Aorta (tissue), 5 donors: ENCODE measurements at regions not wholly inside any gene's neighbourhood (a gene's known extent, or its start where the extent isn't known, plus 50 kb on each side); places are given as distances from the start of the nearest gene placed in this dataset.

Experiments
- ATAC-seq: fragments of 200-7000 bp; cut with Tn5 transposase; one replicate; pipeline ENCODE4 v1.9.1; 2022; ENCODE audit warnings: moderate library complexity; ENCODE audit not compliant: low FRiP score
- DNase-seq, 2 donors: peaks; one replicate each; pipeline ENCODE4 v3.0.0-alpha.2; 2020
- H3K27ac ChIP-seq, 2 donors: one replicate each; pipeline ENCODE4 v1.5.1; 2013; ENCODE audit warnings: low read length in 2 of 2, mild to moderate bottlenecking in 2 of 2, moderate library complexity in 2 of 2, control low read depth in 1 of 2, inconsistent platforms in 1 of 2, low read depth in 1 of 2
- H3K27me3 ChIP-seq, 2 donors: one replicate each; pipeline ENCODE4 v1.6.1; 2013; ENCODE audit warnings: control low read depth in 1 of 2, low read length in 1 of 2, mild to moderate bottlenecking in 1 of 2, moderate library complexity in 1 of 2; ENCODE audit not compliant: insufficient read depth in 2 of 2, control insufficient read depth in 1 of 2
- H3K36me3 ChIP-seq, 2 donors: one replicate each; pipeline ENCODE4 v1.6.1; 2013; ENCODE audit warnings: control low read depth in 1 of 2, low read length in 1 of 2, mild to moderate bottlenecking in 1 of 2; ENCODE audit not compliant: insufficient read depth in 2 of 2, control insufficient read depth in 1 of 2
- H3K4me1 ChIP-seq, 2 donors: one replicate each; pipeline ENCODE4 v1.6.1; 2013; ENCODE audit warnings: low read length in 2 of 2, control low read depth in 1 of 2, mild to moderate bottlenecking in 1 of 2, moderate library complexity in 1 of 2; ENCODE audit not compliant: insufficient read depth in 2 of 2, control insufficient read depth in 1 of 2
- H3K4me3 ChIP-seq, 2 donors: one replicate each; pipeline ENCODE4 v1.5.1; 2013; ENCODE audit warnings: low read length in 2 of 2, control low read depth in 1 of 2, mild to moderate bottlenecking in 1 of 2
- H3K9me3 ChIP-seq: one replicate; pipeline ENCODE4 v1.6.1; 2013; ENCODE audit warnings: mild to moderate bottlenecking, low read length; ENCODE audit not compliant: control insufficient read depth
- WGBS, 2 donors: extraction: QIAGEN DNeasy Blood & Tissue Kit; methylation state at CpG; one replicate each; pipeline ENCODE4 v1.1.7; 2013; 5-methylcytosine and 5-hydroxymethylcytosine counted together
- intact Hi-C, 2 donors: fragments of 100-400 bp; cut with DNase I; formaldehyde crosslinking; loops; one replicate each; pipeline versions ENCODE4 v1.14.2 to v1.15.0; 2022
- donor health status: healthy with polysubstance abuse.
- donor health status: Bipolar disorder and iron deficiency.
- donor health status: DM: no; HTN: no; CAD: no.
- donor health status: DM: no; HTN: no; CAD: no.
- donor health status: DM: yes; HTN: yes; CAD: no.

DNA sequence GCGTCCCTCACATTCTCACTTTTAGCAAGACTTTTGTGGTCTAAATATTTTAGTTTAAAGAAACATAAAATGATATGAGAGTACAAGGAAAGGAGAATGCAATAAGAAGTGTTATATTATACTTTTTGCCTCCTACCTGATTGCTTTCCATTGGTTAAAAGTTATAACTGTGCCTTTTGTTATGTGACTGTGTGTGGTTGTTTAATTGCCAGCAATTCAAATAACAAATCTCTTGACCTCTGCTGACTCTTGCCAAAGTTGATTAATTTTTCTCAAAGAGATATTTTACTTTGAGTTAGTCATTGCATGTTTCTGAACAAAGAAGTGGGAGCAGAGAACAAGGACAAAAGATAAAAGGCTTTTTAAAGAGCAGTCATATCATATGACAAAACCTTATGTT, 599.5 kb downstream of the SUCLG1 start:
- H3K27me3 ChIP-seq, result no peaks in the 10 kb centered on the region
- no peak for ATAC-seq
- DNase-seq, result no peak
- 90 to 92% methylated on average over 1 of the region's 1 CpG for WGBS, 2 donors
- intact Hi-C loops, result no loop called here
- no peaks in the 10 kb centered on the region for H3K4me1 ChIP-seq
- no peak overlapping the region for H3K4me3 ChIP-seq
- no peak overlapping the region for H3K27ac ChIP-seq
- no peaks in the 10 kb centered on the region for H3K9me3 ChIP-seq
- no peaks in the 10 kb centered on the region for H3K36me3 ChIP-seq

DNA sequence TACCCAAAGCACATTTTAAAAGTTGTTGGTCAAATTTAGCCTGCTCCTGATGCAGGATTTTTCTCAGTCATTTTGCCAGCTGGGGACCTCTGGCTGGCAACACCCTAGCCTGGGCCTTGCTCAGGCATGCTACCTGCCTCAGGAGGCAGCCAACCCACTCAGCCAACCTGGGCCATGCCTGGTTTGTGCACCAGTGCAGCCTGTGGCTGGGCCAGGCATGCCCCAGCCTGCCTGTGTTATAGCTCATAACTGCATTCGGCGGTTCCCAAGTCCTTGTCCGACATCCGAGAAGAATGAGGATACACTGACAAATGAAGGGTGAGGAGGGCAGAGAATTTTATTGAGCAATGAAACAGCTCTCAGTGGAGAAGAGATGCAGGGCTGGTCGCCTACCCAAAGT, 608.0 kb downstream of the SUCLG1 start:
- no peak for ATAC-seq
- no peaks in the 10 kb centered on the region for H3K36me3 ChIP-seq
- H3K4me3 ChIP-seq, result no peak overlapping the region
- H3K9me3 ChIP-seq, result no peaks in the 10 kb centered on the region
- WGBS, 2 donors, result 94% methylated on average over 5 of the region's 5 CpGs
- DNase-seq, result no peak
- no peak overlapping the region for H3K27ac ChIP-seq
- no peaks in the 10 kb centered on the region for H3K27me3 ChIP-seq
- no peaks in the 10 kb centered on the region for H3K4me1 ChIP-seq
- intact Hi-C loops, result no loop called here

GRCh38 chr2:83850071-83850725, 608.9 kb downstream of the SUCLG1 start:
- intact Hi-C loops, result no loop called here
- H3K4me3 ChIP-seq, result no peak overlapping the region
- no peaks in the 10 kb centered on the region for H3K9me3 ChIP-seq
- H3K4me1 ChIP-seq, result no peaks in the 10 kb centered on the region
- no peak overlapping the region for H3K27ac ChIP-seq
- H3K36me3 ChIP-seq, result no peaks in the 10 kb centered on the region
- 50 to 57% methylated on average over 3 of the region's 3 CpGs for WGBS, 2 donors
- no peaks in the 10 kb centered on the region for H3K27me3 ChIP-seq
- ATAC-seq (no peak), DNase-seq (no peak)

GRCh38 chr2:83844490-83844889, 614.6 kb downstream of the SUCLG1 start:
- H3K27ac ChIP-seq, result no peak overlapping the region
- no peaks in the 10 kb centered on the region for H3K27me3 ChIP-seq
- H3K4me3 ChIP-seq, result no peak overlapping the region
- no peaks in the 10 kb centered on the region for H3K9me3 ChIP-seq
- ATAC-seq (no peak), DNase-seq (no peak)
- 55 to 65% methylated on average over 2 of the region's 2 CpGs for WGBS, 2 donors
- no peaks in the 10 kb centered on the region for H3K4me1 ChIP-seq
- intact Hi-C loops, result no loop called here
- no peaks in the 10 kb centered on the region for H3K36me3 ChIP-seq

DNA sequence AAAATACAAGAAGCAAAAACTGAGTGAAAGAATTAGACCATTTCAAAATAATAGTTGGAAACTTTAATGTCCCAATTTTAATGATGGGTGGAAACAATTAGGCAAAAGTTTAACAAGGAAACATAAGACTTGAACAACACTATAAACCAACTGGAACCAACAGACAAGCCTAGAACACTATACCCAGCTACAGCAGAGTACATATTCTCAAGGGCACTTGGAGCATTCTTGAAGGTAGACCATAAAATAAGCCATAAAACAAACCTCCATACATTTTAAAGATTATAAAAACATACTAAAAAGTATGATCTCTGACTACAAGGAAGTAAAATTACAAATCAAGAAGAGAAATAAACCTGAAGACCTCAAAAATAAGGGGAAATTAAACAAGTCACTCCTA, 616.7 kb downstream of the SUCLG1 start:
- no peaks in the 10 kb centered on the region for H3K27me3 ChIP-seq
- intact Hi-C loops, result no loop called here
- H3K4me1 ChIP-seq, result no peaks in the 10 kb centered on the region
- ATAC-seq (no peak), DNase-seq (no peak)
- no peaks in the 10 kb centered on the region for H3K9me3 ChIP-seq
- no peaks in the 10 kb centered on the region for H3K36me3 ChIP-seq
- no peak overlapping the region for H3K27ac ChIP-seq
- H3K4me3 ChIP-seq, result no peak overlapping the region

DNA sequence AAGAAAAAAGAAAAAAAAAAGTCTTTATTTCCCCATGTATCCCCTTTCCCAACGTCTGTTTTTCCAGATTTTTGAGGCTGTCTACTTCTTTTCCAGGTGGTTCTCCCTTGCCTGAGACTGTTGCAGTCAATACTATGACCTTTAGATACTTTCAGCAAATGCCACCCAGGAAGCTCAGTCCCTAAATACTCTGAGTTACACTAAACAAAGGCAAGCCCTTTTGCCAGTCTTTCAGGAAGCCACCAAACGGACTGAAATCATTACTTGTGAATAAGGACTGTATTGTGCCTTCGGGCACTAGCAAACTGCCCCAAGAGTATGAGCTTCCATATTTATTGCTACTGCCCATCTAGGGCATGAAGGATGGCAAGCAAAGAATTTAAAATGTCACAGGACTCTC, 621.3 kb downstream of the SUCLG1 start:
- WGBS, 2 donors, result 59 to 74% methylated on average over 3 of the region's 3 CpGs
- ATAC-seq (no peak), DNase-seq (no peak)
- Histone ChIP-seq H3K27me3 (no peaks in the 10 kb centered on the region), H3K36me3 (no peaks in the 10 kb centered on the region), H3K4me3 (no peak overlapping the region), H3K9me3 (no peaks in the 10 kb centered on the region), H3K27ac (no peak overlapping the region), H3K4me1 (no peaks in the 10 kb centered on the region)
- intact Hi-C loops, result no loop called here

- H3K36me3 ChIP-seq, result no peaks in the 10 kb centered on the region
- H3K4me3 ChIP-seq, result no peak overlapping the region
- H3K27ac ChIP-seq, result no peak overlapping the region
- DNase-seq (no peak), ATAC-seq (no peak)
- H3K9me3 ChIP-seq, result peaks cover 1% of the 10 kb centered on the region
- 87 to 94% methylated on average over 2 of the region's 2 CpGs for WGBS, 2 donors
- H3K4me1 ChIP-seq, result no peaks in the 10 kb centered on the region
- H3K27me3 ChIP-seq, result no peaks in the 10 kb centered on the region
- intact Hi-C loops, result no loop called here
Observed at GRCh38 chr2:83827618-83828017, 631.5 kb downstream of the SUCLG1 start.

DNA sequence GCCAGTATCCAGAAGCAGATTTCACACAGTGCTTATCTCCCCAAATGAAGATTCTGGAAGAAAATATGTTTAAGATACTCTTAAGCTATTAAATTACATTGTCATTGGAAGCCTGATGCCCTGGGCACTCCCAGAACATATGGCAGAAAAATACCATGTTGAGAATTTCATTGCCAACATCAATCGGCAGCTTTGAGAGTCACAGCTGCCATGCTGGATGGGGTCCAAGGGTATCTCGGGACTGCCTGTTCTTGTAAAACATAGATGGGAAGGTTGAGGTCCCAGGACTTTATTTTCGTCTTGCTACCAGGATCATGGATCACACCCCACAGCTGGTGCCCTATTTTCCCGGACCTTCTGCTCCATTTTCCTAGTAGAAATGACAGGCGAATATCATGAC, 632.5 kb downstream of the SUCLG1 start:
- Histone ChIP-seq H3K4me1 (no peaks in the 10 kb centered on the region), H3K9me3 (peaks cover 1% of the 10 kb centered on the region), H3K27me3 (no peaks in the 10 kb centered on the region), H3K4me3 (no peak overlapping the region), H3K36me3 (no peaks in the 10 kb centered on the region), H3K27ac (no peak overlapping the region)
- intact Hi-C loops, result no loop called here
- WGBS, 2 donors, result 74% methylated on average over 5 of the region's 5 CpGs
- no peak for DNase-seq
- ATAC-seq, result no peak

DNA sequence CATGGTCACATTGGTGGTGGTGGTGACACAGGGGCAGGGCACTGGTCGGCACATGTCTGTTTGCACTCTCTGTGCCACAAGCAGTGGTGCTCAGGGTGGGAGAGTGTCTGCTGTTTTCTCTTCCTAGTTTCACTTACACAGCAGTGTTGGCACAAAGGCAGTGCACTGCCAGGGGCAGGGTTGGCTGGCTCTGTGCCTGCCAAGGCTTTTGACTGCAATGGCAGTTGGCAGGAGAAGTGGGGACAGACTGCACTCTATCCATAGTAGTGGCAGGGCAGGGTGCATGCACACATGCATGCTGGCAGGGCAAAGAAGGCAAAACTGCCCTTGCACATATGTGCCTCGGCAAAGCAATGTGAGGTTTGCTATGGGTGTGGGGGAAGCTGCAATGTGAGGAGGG, 635.9 kb downstream of the SUCLG1 start:
- intact Hi-C loops, result no loop called here
- 61 to 90% methylated on average over 2 of the region's 2 CpGs for WGBS, 2 donors
- Histone ChIP-seq H3K27ac (no peak overlapping the region), H3K4me3 (no peak overlapping the region), H3K9me3 (peaks cover 1% of the 10 kb centered on the region), H3K27me3 (no peaks in the 10 kb centered on the region), H3K4me1 (no peaks in the 10 kb centered on the region), H3K36me3 (no peaks in the 10 kb centered on the region)
- DNase-seq (no peak), ATAC-seq (no peak)
